ENCODE measurements at regions not wholly inside any gene's neighbourhood (a gene's known extent, or its start where the extent isn't known, plus 50 kb on each side); places are given as distances from the start of the nearest gene placed in this dataset.

DNA sequence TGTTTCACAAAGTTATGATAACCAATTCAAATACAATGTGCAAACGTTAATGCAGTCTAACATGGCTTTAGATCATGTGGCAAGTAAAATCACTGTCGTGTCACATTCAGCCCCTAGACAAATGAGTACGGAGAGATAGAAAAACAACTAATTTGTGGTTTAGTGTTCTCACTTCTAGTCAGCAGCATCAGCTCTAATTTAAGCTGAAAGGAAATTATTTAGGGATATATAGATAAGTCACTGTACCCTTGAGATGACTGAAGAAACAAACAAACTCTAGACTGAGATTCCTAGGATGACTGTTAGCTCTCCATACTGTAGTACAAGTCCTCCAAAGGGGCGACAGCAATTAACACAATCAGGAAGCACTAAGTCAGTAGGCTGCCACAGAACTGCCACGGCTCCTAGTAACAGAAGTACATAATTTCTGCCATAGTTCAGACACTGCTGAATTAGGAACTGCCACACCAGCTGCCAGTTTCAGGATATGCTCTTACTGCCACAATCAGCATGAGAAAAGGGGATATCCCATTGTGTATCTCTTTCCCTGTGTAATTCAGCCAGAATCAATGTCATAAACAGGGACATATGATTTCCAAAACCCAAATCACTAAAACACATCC, 150.4 kb upstream of the NEGR1 start:
- no peak for TF ChIP-seq YY1 (IDR thresholded peaks at IDR 0.05; ENCODE audit: insufficient read depth, insufficient read length)
- no peak for TF ChIP-seq ZNF274 (IDR thresholded peaks at IDR 0.05; ENCODE audit: low read depth, low read length)
- TF ChIP-seq SUZ12 (IDR thresholded peaks at IDR 0.05; ENCODE audit: extremely low read depth, insufficient read depth, insufficient read length) = no peak

All from NT2/D1 (cell line).